ENCODE measurements at regions not wholly inside any gene's neighbourhood (a gene's known extent, or its start where the extent isn't known, plus 50 kb on each side); places are given as distances from the start of the nearest gene placed in this dataset.

- TF ChIP-seq ELF1 (IDR thresholded peaks at IDR 0.05; ENCODE audit: borderline replicate concordance, low read depth) (no peak), YY1 (IDR thresholded peaks at IDR 0.05; ENCODE audit: extremely low read depth, insufficient replicate concordance, low read depth, low read length) (no peak), JUND (IDR thresholded peaks at IDR 0.05) (no peak), ZNF274 (IDR thresholded peaks at IDR 0.05; ENCODE audit: low read depth, low read length) (no peak), ZFX (IDR thresholded peaks at IDR 0.05) (no peak), FOSL1 (IDR thresholded peaks at IDR 0.05; ENCODE audit: low read depth) (no peak), RAD21 (IDR thresholded peaks at IDR 0.05; ENCODE audit: low read depth) (no peak)
- TF ChIP-seq, protein P1, sequence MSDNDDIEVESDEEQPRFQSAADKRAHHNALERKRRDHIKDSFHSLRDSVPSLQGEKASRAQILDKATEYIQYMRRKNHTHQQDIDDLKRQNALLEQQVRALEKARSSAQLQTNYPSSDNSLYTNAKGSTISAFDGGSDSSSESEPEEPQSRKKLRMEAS (IDR thresholded peaks at IDR 0.05): no peak
- TF ChIP-seq, protein P2, sequence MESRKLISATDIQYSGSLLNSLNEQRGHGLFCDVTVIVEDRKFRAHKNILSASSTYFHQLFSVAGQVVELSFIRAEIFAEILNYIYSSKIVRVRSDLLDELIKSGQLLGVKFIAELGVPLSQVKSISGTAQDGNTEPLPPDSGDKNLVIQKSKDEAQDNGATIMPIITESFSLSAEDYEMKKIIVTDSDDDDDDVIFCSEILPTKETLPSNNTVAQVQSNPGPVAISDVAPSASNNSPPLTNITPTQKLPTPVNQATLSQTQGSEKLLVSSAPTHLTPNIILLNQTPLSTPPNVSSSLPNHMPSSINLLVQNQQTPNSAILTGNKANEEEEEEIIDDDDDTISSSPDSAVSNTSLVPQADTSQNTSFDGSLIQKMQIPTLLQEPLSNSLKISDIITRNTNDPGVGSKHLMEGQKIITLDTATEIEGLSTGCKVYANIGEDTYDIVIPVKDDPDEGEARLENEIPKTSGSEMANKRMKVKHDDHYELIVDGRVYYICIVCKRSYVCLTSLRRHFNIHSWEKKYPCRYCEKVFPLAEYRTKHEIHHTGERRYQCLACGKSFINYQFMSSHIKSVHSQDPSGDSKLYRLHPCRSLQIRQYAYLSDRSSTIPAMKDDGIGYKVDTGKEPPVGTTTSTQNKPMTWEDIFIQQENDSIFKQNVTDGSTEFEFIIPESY (IDR thresholded peaks at IDR 0.05; ENCODE audit: extremely low read depth, insufficient replicate concordance, low read length): no peak
- ChIA-PET RAD21 (ENCODE audit: low non-redundant PET in 1 of 2, low total read pairs in 2 of 2, uncharacterized antibody in 2 of 2, unreplicated experiment in 2 of 2) (no interaction called here), POLR2A (no interaction called here), CTCF (no interaction called here)
- no peak overlapping the region for H3K9ac ChIP-seq (ENCODE audit: low read length)
- BruUV-seq (replicated peaks): no TSS peak
- H3K4me2 ChIP-seq (ENCODE audit: low read length): no peak overlapping the region
- no peaks in the 10 kb centered on the region for H3K9me3 ChIP-seq (ENCODE audit: control insufficient read depth in 1 of 2, insufficient read depth in 1 of 2, low read depth in 1 of 2, low read length in 2 of 2)
- intact Hi-C loops (cut with micrococcal nuclease): no loop called here
- ATAC-seq (no peak), DNase-seq (ENCODE audit: low read depth, low spot score) (no peak)
- H4K20me1 ChIP-seq (ENCODE audit: insufficient read depth): no peaks in the 10 kb centered on the region
- H3K4me1 ChIP-seq (ENCODE audit: control insufficient read depth in 1 of 2, insufficient read depth in 2 of 2, low read length in 2 of 2): peaks cover 7 to 9% of the 10 kb centered on the region in 2 experiments
- H3K4me3 ChIP-seq (replicated peaks in 1 of 2; ENCODE audit: low read depth in 1 of 2, low read length in 2 of 2): no peak overlapping the region
- H3K27me3 ChIP-seq (ENCODE audit: insufficient read depth, low read length): no peaks in the 10 kb centered on the region; the same call in 1 of the 2 replicates
- no peak overlapping the region for H3K27ac ChIP-seq (ENCODE audit: low read depth, low read length)
- H3K79me2 ChIP-seq (ENCODE audit: insufficient read depth, low read length): no peaks in the 10 kb centered on the region
- no peak overlapping the region for H2AFZ ChIP-seq (ENCODE audit: low read depth, low read length, poor library complexity, severe bottlenecking)
- no peaks in the 10 kb centered on the region for H3K36me3 ChIP-seq (ENCODE audit: control insufficient read depth in 1 of 2, insufficient read depth in 2 of 2, low read length in 2 of 2)
- no peaks in the 10 kb centered on the region for H3K9me2 ChIP-seq (ENCODE audit: insufficient read depth)
Measured at GRCh38 chr7:26554952-26555351, 263.3 kb downstream of the SNX10 start.
